SIG-M5 treated with dmso at 0.1 percent for 504 hours (cell line): ENCODE measurements at regions not wholly inside any gene's neighbourhood (a gene's known extent, or its start where the extent isn't known, plus 50 kb on each side); places are given as distances from the start of the nearest gene placed in this dataset.

ENCODE experiments used
- DNase-seq: peaks from one replicate; lab custom pipeline; 2025; ENCODE audit not compliant: unreplicated experiment; lab: John Stamatoyannopoulos, UW

- DNase-seq = no peak
These were observed 59.8 kb downstream of the VAX1 start for GRCh38 chr10:117078168-117078837.

GRCh38 chr10:117075064-117075463 lies 63.0 kb downstream of the VAX1 start:
- DNase-seq = no peak

DNA sequence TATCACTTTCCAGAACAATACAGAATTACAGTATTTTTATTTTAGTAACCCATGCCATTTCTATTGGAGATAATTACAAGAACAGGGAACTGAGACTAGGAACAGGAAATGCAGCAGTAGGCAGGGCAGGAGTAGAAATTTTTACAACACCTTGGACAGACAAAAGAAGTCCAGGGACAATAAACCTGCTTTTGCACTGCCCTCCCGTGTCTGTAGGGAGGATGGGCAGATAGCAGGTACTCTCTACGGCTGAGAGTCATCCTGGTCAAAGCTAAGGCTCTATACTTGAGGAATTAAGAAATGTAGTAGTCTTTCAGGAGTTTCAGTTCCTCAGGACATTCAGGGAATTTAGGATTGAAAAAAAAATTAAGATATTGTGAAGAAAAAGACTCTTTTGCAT lies 63.4 kb downstream of the VAX1 start:
- DNase-seq = peak; percentile 20

DNA sequence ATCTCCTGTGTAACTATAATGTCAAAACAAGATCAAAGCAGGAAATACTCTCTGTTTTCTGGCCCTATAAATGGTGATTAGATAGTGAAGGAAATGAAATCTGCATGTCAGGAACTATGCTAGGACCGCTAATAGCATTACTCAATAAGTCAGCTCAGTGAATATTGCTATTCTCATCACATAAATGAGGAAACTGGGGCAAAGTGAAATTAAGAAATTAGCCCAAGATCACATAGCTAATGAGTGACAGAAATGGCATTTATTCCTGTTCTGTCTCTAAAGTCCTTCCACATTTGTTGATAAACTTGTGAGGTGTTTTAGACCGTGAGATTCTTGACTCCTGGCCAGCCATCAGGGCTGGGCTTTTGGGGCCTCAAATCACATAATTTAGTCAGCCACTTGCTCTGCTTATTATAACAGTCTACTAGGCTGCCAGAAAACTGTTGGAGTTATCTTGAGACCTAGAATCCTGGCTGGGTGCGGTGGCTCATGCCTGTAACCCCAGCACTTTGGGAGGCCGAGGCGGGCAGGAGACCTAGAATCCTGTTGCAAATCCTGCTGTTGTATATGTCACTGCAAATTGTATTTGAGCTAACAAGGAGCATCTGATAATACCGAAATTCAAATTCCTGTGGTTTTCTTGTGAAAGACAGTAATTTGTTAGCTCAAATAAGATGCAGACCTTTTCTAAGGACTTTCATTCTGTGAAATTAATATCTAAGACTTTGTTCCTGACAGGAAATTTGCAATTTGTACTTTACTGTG lies 66.5 kb upstream of the SHTN1 start:
- no peak for DNase-seq
